ENCODE measurements at regions not wholly inside any gene's neighbourhood (a gene's known extent, or its start where the extent isn't known, plus 50 kb on each side); places are given as distances from the start of the nearest gene placed in this dataset.
"Not testable (repeated sequence)": the region's sequence is repeated elsewhere in the genome, so short reads cannot be mapped to it uniquely, and the experiment has no call there.

GRCh38 chr7:150189963-150190362, 133.2 kb upstream of the LRRC61 start:
- not testable (repeated sequence) for H3K79me1 ChIP-seq (ENCODE audit: insufficient read depth, low read depth, low read length, poor library complexity, severe bottlenecking); H3K14ac ChIP-seq (ENCODE audit: insufficient read depth, low read length)

GRCh38 chr7:150192541-150192940, 130.6 kb upstream of the LRRC61 start:
- H3K79me2 ChIP-seq (ENCODE audit: insufficient read depth, low read length); DNase-seq; H3T11ph ChIP-seq (ENCODE audit: low read length); H4K91ac ChIP-seq (ENCODE audit: insufficient read length, low read depth, low read length); H4K5ac ChIP-seq (ENCODE audit: insufficient read length, low read depth, low read length); H3K9ac ChIP-seq (ENCODE audit: extremely low read depth, insufficient read length, low read length); H3K36me3 Mint-ChIP-seq (ENCODE audit: insufficient read depth in 1 of 3, low read depth in 3 of 3); H3K9me3 Mint-ChIP-seq; H3K4me2 ChIP-seq (ENCODE audit: insufficient read depth, insufficient read length, low read length); H4K8ac ChIP-seq (replicated peaks; ENCODE audit: insufficient read length, low read depth, low read length); H3K4me3 Mint-ChIP-seq; H2BK15ac ChIP-seq (ENCODE audit: low read depth, low read length); H2BK20ac ChIP-seq (ENCODE audit: low read depth, low read length, poor library complexity, severe bottlenecking); H3K23ac ChIP-seq (ENCODE audit: insufficient read length, low read depth, low read length); H2AK5ac ChIP-seq (ENCODE audit: insufficient read length, low read length); H3K79me1 ChIP-seq (ENCODE audit: insufficient read depth, low read depth, low read length, poor library complexity, severe bottlenecking); H2BK12ac ChIP-seq (ENCODE audit: insufficient read length, low read depth, low read length); H3K27ac ChIP-seq (ENCODE audit: insufficient read length, low read depth, low read length); H3K4ac ChIP-seq (ENCODE audit: low read depth, low read length); H2AFZ ChIP-seq (ENCODE audit: low read length); H3K23me2 ChIP-seq (ENCODE audit: insufficient read length, low read depth, low read length, poor library complexity, severe bottlenecking); H3K56ac ChIP-seq (ENCODE audit: insufficient read length, low read depth, low read length); H2BK120ac ChIP-seq (ENCODE audit: low read depth, low read length, poor library complexity, severe bottlenecking); H2BK5ac ChIP-seq (ENCODE audit: insufficient read length, low read length); H3K14ac ChIP-seq (ENCODE audit: insufficient read depth, low read length); H4K20me1 ChIP-seq (ENCODE audit: control insufficient read depth, insufficient read depth, insufficient read length); H3K4me1 ChIP-seq (ENCODE audit: insufficient read depth, low read length); H3K27me3 ChIP-seq (ENCODE audit: insufficient read depth, low read length); H3K27ac Mint-ChIP-seq; H3K18ac ChIP-seq (ENCODE audit: insufficient read length, low read depth, low read length); H3K9me3 ChIP-seq (ENCODE audit: control insufficient read depth, low read depth, low read length): not testable (repeated sequence)
- no CpG with 5 or more reads among the region's 4 CpGs for WGBS (ENCODE audit: extremely low coverage, insufficient read length, low lambda C conversion rate)
- Mint-ChIP-seq H3K27me3 (ENCODE audit: low read depth) (peaks cover 14% of the 10 kb centered on the region), H3K4me1 (peaks cover 7 to 12% of the 10 kb centered on the region in 2 experiments)

More at GRCh38 chr7:150189963-150190362, 133.2 kb upstream of the LRRC61 start:
- H2AK5ac ChIP-seq (ENCODE audit: insufficient read length, low read length); H4K91ac ChIP-seq (ENCODE audit: insufficient read length, low read depth, low read length); H3K9me3 ChIP-seq (ENCODE audit: control insufficient read depth, low read depth, low read length); H3K18ac ChIP-seq (ENCODE audit: insufficient read length, low read depth, low read length); H3K23ac ChIP-seq (ENCODE audit: insufficient read length, low read depth, low read length); H3K27me3 ChIP-seq (ENCODE audit: insufficient read depth, low read length); H4K8ac ChIP-seq (replicated peaks; ENCODE audit: insufficient read length, low read depth, low read length); H3K36me3 Mint-ChIP-seq (ENCODE audit: insufficient read depth in 1 of 3, low read depth in 3 of 3); H3K4me3 Mint-ChIP-seq; H3K27ac ChIP-seq (ENCODE audit: insufficient read length, low read depth, low read length); H2BK120ac ChIP-seq (ENCODE audit: low read depth, low read length, poor library complexity, severe bottlenecking); DNase-seq; H2BK15ac ChIP-seq (ENCODE audit: low read depth, low read length); H4K5ac ChIP-seq (ENCODE audit: insufficient read length, low read depth, low read length); H2BK20ac ChIP-seq (ENCODE audit: low read depth, low read length, poor library complexity, severe bottlenecking); H3T11ph ChIP-seq (ENCODE audit: low read length); H3K4me1 ChIP-seq (ENCODE audit: insufficient read depth, low read length); H2AFZ ChIP-seq (ENCODE audit: low read length); H3K23me2 ChIP-seq (ENCODE audit: insufficient read length, low read depth, low read length, poor library complexity, severe bottlenecking); H3K56ac ChIP-seq (ENCODE audit: insufficient read length, low read depth, low read length); H3K9ac ChIP-seq (ENCODE audit: extremely low read depth, insufficient read length, low read length); H3K79me2 ChIP-seq (ENCODE audit: insufficient read depth, low read length); H2BK5ac ChIP-seq (ENCODE audit: insufficient read length, low read length); H3K4me1 Mint-ChIP-seq; H3K9me3 Mint-ChIP-seq; H4K20me1 ChIP-seq (ENCODE audit: control insufficient read depth, insufficient read depth, insufficient read length); H3K4ac ChIP-seq (ENCODE audit: low read depth, low read length); H2BK12ac ChIP-seq (ENCODE audit: insufficient read length, low read depth, low read length); H3K4me2 ChIP-seq (ENCODE audit: insufficient read depth, insufficient read length, low read length); H3K27ac Mint-ChIP-seq: not testable (repeated sequence)
- H3K27me3 Mint-ChIP-seq (ENCODE audit: low read depth): peaks cover 13% of the 10 kb centered on the region
- no CpG with 5 or more reads among the region's 1 CpG for WGBS (ENCODE audit: extremely low coverage, insufficient read length, low lambda C conversion rate)
